GM19035 (cell line): ENCODE measurements at regions not wholly inside any gene's neighbourhood (a gene's known extent, or its start where the extent isn't known, plus 50 kb on each side); places are given as distances from the start of the nearest gene placed in this dataset.

Source experiments
- ATAC-seq: cut with Tn5 transposase; IDR thresholded peaks from one replicate; pipeline ENCODE4 v1.9.1; 2021; ENCODE audit not compliant: unreplicated experiment

GRCh38 chr6:21949211-21949801, 347.5 kb downstream of the PRL start:
- no peak for ATAC-seq

DNA sequence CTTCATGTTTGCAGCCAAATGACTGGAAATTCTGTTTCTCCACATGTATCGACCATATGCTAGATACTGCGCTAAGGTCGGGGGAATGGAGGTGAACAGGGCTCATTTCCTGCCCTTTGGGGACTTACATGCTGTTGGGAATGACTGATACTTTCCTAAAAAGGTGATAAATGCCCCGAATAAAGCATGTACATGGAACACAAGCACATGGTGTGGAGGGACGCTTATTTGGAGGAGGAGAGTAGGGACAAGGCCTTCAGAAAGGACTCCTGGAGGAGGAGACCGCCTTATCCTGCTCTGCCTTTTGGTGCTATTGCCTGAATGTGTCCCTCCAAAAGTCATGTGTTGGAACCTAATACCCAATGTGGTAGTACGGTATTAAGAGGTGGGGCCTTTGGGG, 344.5 kb downstream of the PRL start:
- no peak for ATAC-seq

DNA sequence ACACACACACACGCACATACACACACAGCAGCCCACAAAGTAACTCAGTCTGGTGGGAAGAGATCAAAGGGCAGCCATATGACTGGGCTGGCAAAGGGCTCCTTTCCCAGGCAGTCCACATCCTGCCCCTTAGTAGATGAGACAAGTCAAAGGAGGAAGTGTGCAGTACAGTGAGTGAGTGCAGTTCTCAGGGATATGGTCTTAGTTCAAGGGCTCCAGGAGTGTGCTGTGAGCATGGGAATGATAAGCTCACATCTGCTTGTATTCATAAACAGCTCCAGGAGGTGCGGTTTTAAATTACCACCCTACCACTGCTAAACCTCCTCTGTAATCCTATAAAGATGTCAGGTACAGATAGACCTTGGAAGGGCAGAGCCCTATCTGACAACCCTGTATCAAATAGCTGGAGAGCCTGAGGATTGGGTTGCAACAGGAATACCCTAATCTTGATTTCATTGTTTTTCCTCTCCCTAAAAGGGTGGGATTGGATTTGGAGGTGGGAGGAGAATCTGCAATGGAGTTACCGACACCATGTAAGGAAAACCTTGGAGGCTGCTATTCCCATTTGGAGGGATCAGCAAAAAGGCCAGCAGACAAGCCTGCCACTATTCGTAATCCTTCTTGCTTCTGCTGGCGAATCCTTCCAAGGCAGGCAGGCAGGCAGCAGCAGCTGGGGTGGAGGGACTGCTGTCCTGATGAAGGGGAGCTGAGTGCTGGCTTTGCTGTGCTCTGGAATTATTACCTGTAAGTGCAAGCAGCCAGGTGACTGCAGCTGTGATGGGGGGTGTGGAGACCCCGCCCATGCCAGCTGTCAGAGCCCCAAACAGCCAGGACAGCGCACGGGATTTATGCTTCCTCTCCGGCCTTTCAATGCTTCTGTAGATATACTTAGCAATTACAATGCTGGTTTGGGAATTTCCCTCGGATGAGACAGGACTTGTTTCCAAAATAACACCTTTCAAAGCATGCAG, 342.7 kb downstream of the PRL start:
- ATAC-seq = no peak

DNA sequence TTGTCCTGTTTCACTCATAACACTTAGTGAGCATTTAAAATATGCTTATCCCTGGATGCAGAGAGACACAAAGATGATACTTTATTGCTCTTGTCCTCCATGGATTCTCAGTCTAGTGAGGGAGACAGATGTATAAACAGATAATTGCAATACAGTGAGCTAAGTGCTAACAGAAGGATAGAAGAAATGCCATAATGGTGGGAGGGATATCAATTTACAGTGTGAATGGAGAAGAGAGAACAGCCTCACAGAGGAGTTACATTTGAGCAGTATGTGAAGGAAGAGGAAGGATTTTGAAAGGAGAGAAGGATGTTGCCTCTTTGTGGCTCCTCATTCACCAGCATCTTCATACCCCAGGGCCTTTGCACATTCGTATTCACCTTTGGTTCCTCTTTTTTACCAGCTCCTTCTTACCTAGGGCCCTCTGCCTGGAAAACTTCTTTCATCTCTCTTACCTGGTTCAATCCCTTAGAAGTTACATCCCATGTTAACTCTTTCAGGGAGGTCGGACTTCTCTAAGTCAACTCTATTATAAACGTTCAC, 341.7 kb downstream of the PRL start:
- no peak for ATAC-seq

DNA sequence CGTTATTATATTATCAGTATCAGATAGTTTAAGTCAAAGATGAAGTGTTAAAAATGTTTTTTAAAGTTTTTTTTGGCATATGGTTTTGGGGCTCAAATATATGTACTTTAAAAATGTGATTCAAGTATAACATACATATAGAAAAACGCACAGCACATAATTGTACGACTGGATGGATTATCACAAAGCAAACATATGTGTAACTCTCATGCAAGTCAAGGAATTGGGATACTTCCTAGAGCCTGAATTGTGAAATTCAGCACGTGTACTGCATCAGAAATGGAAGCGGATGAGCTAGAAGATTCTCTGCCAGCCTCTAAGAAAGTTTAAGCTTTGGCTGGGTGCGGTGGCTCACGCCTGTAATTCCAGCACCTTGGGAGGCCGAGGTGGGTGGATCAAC, 340.9 kb downstream of the PRL start:
- ATAC-seq = no peak

GRCh38 chr6:21958428-21958827, 338.4 kb downstream of the PRL start:
- no peak for ATAC-seq

GRCh38 chr6:21961226-21961625, 335.6 kb downstream of the PRL start:
- no peak for ATAC-seq

- ATAC-seq = no peak
Observed at GRCh38 chr6:21965016-21965415, 331.8 kb downstream of the PRL start.

DNA sequence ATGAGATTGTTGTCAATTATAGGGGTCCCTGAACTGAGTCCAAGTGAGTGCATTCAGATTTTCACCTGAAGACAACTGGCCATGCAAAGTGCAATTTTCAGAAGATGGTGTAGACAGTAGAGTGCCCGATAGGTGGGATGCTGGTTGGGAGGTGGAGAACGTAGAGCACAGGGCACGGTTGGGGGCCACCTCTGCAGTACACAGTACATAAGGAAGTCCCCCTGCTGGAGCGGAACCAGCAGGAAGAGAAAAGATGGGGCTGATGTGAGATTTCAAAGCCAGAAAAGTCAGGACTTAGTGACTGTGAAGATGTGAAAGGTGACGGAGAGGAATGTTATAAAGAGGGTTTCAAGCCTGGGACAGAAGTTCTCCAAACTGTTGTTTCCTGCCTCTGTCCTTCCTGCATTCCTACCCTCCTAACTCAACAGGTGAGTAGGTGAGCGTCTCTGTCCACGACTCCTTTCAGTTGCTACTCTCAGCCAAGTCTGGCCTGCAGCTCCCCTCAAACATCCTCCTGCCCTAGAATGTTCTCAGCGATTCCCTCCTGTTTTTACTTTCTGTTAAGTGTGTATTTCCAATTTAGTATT, 330.8 kb downstream of the PRL start:
- no peak for ATAC-seq

DNA sequence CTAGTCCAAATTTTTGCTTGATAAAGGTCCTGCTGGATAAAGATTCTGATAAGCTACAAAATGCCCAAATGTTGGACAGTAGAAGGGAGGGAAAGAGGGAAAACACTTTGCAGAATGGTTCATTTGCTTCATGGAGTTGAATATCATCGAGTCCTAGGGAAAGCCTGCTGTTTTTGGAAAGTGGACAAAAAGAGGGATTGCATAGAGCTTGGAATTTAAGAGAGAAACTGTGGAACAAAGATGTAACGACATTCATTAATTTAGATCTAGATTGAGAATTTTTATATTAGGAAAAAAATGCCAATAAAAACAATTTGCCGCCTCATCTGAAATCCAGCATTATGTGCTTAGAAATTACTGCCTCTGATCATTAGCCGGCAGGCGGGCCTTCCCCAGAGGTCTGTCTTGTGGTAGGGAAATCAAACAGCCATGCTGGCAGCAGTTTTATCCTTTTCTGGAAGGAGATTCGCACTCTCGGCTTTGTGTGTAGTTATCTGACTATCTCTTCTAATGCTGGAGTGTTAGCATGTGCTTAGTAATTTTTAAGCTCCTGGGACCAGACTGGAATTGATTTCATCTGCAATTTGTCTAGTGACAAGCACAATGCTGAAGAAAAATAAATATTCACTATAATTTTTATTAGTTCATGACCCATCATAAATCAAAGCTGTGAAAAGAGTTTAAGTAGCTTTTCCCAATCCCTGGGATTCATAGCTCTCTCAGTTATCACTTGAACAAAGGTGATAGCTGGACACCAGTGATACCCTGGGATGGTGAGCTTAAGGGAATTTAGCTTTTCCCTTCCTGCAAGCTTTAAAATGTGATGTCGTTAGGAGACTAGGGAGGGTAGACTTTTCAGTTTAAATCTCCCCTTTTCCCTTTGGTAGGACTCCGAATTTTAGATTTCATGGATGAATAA, 329.5 kb downstream of the PRL start:
- ATAC-seq = no peak

DNA sequence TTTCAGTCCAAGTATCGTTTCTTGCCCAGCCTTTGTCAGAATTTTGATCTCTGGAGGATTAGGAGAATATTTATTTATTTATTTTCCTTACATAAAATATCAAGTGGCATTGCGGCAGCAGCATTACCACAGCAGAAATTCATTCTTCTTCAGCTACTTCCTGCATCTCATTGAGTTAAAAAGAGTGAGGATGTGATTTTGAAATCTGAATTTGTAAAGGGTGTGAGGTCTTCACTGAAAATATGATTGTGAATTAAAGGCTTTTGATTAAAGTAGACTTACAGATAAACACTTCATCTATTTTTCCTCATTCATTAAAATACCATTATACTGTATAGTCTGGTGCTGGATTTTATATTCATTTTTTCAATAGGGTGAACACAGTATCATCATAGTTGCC, 328.4 kb downstream of the PRL start:
- ATAC-seq = no peak

- ATAC-seq = no peak
Observed at GRCh38 chr6:21969192-21969591, 327.6 kb downstream of the PRL start.

DNA sequence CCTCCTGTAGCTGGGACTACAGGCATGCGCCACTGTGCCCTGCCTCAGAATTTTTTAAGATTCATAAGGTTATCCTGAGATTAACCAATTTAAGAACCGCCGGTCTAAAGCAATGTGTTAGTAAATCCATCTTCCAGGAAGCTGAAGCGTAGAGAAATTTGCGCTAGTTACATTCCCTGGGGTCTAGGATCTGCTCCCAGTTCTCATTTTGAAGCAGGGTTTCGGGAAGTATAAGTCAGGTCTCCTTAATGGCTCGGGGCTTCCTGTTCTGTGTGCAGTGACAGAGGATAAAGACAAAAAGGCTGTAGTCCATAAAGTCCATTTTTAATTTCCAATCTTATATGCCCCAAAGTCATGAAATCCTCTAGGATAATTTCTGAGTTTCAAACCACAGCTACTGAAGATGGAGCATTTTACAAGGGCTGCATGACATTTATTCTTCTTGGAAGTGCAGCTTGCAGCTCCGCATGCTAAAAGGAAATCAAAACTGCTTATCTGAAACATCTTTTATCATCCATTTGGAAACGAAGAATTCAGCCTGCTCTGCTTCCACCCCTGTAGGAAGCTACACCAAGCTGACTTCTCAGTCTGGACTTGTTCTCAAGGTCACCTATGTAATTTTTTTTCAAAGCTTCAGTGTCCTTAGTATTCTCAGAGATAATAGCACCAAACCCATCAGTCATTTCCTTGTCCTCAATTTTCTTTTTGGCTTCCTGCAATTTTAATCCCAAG, 326.1 kb downstream of the PRL start:
- no peak for ATAC-seq

- no peak for ATAC-seq
Observed at GRCh38 chr6:21971541-21971940, 325.3 kb downstream of the PRL start.

GRCh38 chr6:21972516-21972915, 324.3 kb downstream of the PRL start:
- no peak for ATAC-seq

GRCh38 chr6:21977346-21977745, 319.5 kb downstream of the PRL start:
- ATAC-seq = no peak

- no peak for ATAC-seq
Observed at GRCh38 chr6:21981235-21981833, 315.5 kb downstream of the PRL start.

- no peak for ATAC-seq
Observed at GRCh38 chr6:21984135-21984534, 312.7 kb downstream of the PRL start.

DNA sequence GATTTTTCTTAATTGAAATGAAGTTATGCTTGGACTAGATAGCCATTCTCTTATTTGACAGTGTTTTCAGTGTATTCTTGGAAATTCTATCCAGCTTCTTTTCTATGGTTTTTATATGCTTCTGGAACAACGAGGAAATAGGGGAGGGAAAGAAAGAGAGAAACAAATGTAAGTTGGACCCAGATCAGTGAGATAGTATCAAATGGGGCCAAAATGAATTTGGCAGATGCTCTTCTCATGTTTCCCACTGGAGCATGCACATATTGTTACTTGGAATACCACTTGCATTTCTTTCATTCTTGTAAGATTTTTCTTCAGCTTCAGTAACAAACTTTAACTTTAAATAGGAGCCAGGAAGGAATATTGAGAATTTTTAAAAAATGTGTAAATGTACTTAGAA, 312.3 kb downstream of the PRL start:
- no peak for ATAC-seq

GRCh38 chr6:21985904-21986303, 310.9 kb downstream of the PRL start:
- ATAC-seq = no peak
